ENCODE measurements at regions not wholly inside any gene's neighbourhood (a gene's known extent, or its start where the extent isn't known, plus 50 kb on each side); places are given as distances from the start of the nearest gene placed in this dataset.

GRCh38 chr7:80279760-80280159, 145.1 kb downstream of the GNAI1 start:
- TF ChIP-seq CTCF (IDR thresholded peaks at IDR 0.05), result no peak
- no peaks in the 10 kb centered on the region for H3K79me2 ChIP-seq (ENCODE audit: insufficient read depth, low read length)
- no peaks in the 10 kb centered on the region for H3K36me3 Mint-ChIP-seq
- H3K27me3 Mint-ChIP-seq (ENCODE audit: low read depth in 3 of 3), result no peaks in the 10 kb centered on the region
- H3K9me3 Mint-ChIP-seq, result peaks cover 0 to 5% (median 0%) of the 10 kb centered on the region in 7 donors
- no peak overlapping the region for H3K4me2 ChIP-seq (replicated peaks; ENCODE audit: extremely low read depth, low read length, poor library complexity, severe bottlenecking)
- intact Hi-C loops (cut with micrococcal nuclease), result no loop called here
- H3K4me3 Mint-ChIP-seq, result no peak overlapping the region
- no peak overlapping the region for H3K27ac Mint-ChIP-seq
- 100% methylated on average over 3 of the region's 5 CpGs for WGBS (ENCODE audit: insufficient coverage)
- H3K4me3 ChIP-seq (replicated peaks in 1 of 3; ENCODE audit: low read depth in 2 of 3, low read length in 3 of 3), result no peak overlapping the region
- peaks cover 0 to 5% of the 10 kb centered on the region in 2 donors for H3K9me3 ChIP-seq (replicated peaks in 1 of 2; ENCODE audit: control insufficient read depth in 1 of 2, insufficient read depth in 1 of 2, low read length in 2 of 2)
- no peak overlapping the region for H3K27ac ChIP-seq (ENCODE audit: low read depth in 1 of 2, low read length in 2 of 2)
- H3K27me3 ChIP-seq (ENCODE audit: control insufficient read depth in 2 of 2, insufficient read depth in 2 of 2, low read length in 2 of 2), result no peaks in the 10 kb centered on the region
- H4K20me1 ChIP-seq (ENCODE audit: insufficient read depth, low read length), result no peaks in the 10 kb centered on the region
- no peaks in the 10 kb centered on the region for H3K4me1 Mint-ChIP-seq
- H2AFZ ChIP-seq (ENCODE audit: insufficient read depth, low read depth, low read length, poor library complexity, severe bottlenecking), result no peak overlapping the region
- no peaks in the 10 kb centered on the region for H3K36me3 ChIP-seq (replicated peaks in 1 of 2; ENCODE audit: control insufficient read depth in 1 of 2, insufficient read depth in 2 of 2, low read length in 2 of 2)
- no peak for DNase-seq
- no peak overlapping the region for H3K9ac ChIP-seq (ENCODE audit: insufficient read depth, low read length, poor library complexity, severe bottlenecking)
- H3K4me1 ChIP-seq (ENCODE audit: control insufficient read depth in 1 of 2, insufficient read depth in 2 of 2, low read length in 2 of 2), result no peaks in the 10 kb centered on the region

- H3K36me3 Mint-ChIP-seq, result no peaks in the 10 kb centered on the region
- no CpG with 5 or more reads among the region's 2 CpGs for WGBS (ENCODE audit: insufficient coverage)
- H3K9me3 ChIP-seq (replicated peaks in 1 of 2; ENCODE audit: control insufficient read depth in 1 of 2, insufficient read depth in 1 of 2, low read length in 2 of 2), result no peaks in the 10 kb centered on the region
- no peak overlapping the region for H3K27ac ChIP-seq (ENCODE audit: low read depth in 1 of 2, low read length in 2 of 2)
- H3K36me3 ChIP-seq (replicated peaks in 1 of 2; ENCODE audit: control insufficient read depth in 1 of 2, insufficient read depth in 2 of 2, low read length in 2 of 2), result no peaks in the 10 kb centered on the region
- no peak for DNase-seq
- H3K9ac ChIP-seq (ENCODE audit: insufficient read depth, low read length, poor library complexity, severe bottlenecking), result no peak overlapping the region
- H3K27me3 Mint-ChIP-seq (ENCODE audit: low read depth in 3 of 3), result no peaks in the 10 kb centered on the region
- H3K27ac Mint-ChIP-seq, result no peak overlapping the region
- H3K4me3 ChIP-seq (replicated peaks in 1 of 3; ENCODE audit: low read depth in 2 of 3, low read length in 3 of 3), result no peak overlapping the region
- H3K27me3 ChIP-seq (ENCODE audit: control insufficient read depth in 2 of 2, insufficient read depth in 2 of 2, low read length in 2 of 2), result no peaks in the 10 kb centered on the region
- peaks cover 0 to 5% (median 0%) of the 10 kb centered on the region in 7 donors for H3K9me3 Mint-ChIP-seq
- no peaks in the 10 kb centered on the region for H3K4me1 ChIP-seq (ENCODE audit: control insufficient read depth in 1 of 2, insufficient read depth in 2 of 2, low read length in 2 of 2)
- no peak overlapping the region for H2AFZ ChIP-seq (ENCODE audit: insufficient read depth, low read depth, low read length, poor library complexity, severe bottlenecking)
- intact Hi-C loops (cut with micrococcal nuclease), result no loop called here
- H4K20me1 ChIP-seq (ENCODE audit: insufficient read depth, low read length), result no peaks in the 10 kb centered on the region
- no peaks in the 10 kb centered on the region for H3K4me1 Mint-ChIP-seq
- no peak overlapping the region for H3K4me3 Mint-ChIP-seq
- no peak for TF ChIP-seq CTCF (IDR thresholded peaks at IDR 0.05)
- H3K79me2 ChIP-seq (ENCODE audit: insufficient read depth, low read length), result no peaks in the 10 kb centered on the region
- H3K4me2 ChIP-seq (replicated peaks; ENCODE audit: extremely low read depth, low read length, poor library complexity, severe bottlenecking), result no peak overlapping the region
Observed at GRCh38 chr7:80278737-80279136, 144.1 kb downstream of the GNAI1 start.
